Esophagus squamous epithelium (tissue), 5 donors: ENCODE measurements at regions not wholly inside any gene's neighbourhood (a gene's known extent, or its start where the extent isn't known, plus 50 kb on each side); places are given as distances from the start of the nearest gene placed in this dataset.

Experiments
- DNase-seq: peaks from one replicate; lab custom pipeline; 2025; lab: John Stamatoyannopoulos, UW
- H3K27ac ChIP-seq, 4 donors: fragments of 200-600 bp; sonication (generic); one replicate each; pipeline ENCODE4 v1.5.1; 2016 to 2019; ENCODE audit warnings: mild to moderate bottlenecking in 1 of 4
- H3K27me3 ChIP-seq, 4 donors: fragments of 200-600 bp; sonication (generic); 1 replicate in 3 of 4; 2 replicates in 1 of 4; pipeline versions ENCODE4 v1.5.1 to v1.6.0; 2017 to 2021; ENCODE audit warnings: antibody characterized with exemption in 1 of 4
- H3K36me3 ChIP-seq, 3 donors: fragments of 200-600 bp; sonication (generic); one replicate each; pipeline ENCODE4 v1.5.1; 2016 to 2019
- H3K4me1 ChIP-seq, 3 donors: fragments of 200-600 bp; sonication (generic); one replicate each; pipeline ENCODE4 v1.5.1; 2017 to 2019
- H3K4me3 ChIP-seq, 4 donors: fragments of 200-600 bp; sonication (generic); 1 replicate in 3 of 4; 2 replicates in 1 of 4; pipeline ENCODE4 v1.5.1; 2016 to 2019; ENCODE audit warnings: mild to moderate bottlenecking in 2 of 4, moderate library complexity in 1 of 4
- H3K9me3 ChIP-seq, 3 donors: fragments of 200-600 bp; sonication (generic); one replicate each; pipeline ENCODE4 v1.5.1; 2016 to 2019
- CTCF ChIP-seq, 6 experiments: fragments of 450-650 bp in 4 of 6; fragments of 200-600 bp in 2 of 6; sonication (generic) in 2 of 6; IDR thresholded peaks; one replicate each; pipeline ENCODE4 v1.5.1; 2016 to 2019; ENCODE audit warnings: antibody characterized with exemption in 6 of 6, mild to moderate bottlenecking in 4 of 6, moderate library complexity in 4 of 6
- POLR2A ChIP-seq, 4 donors: fragments of 450-650 bp; IDR thresholded peaks; one replicate each; pipeline ENCODE4 v1.6.1; 2017; ENCODE audit warnings: antibody characterized with exemption in 4 of 4, mild to moderate bottlenecking in 4 of 4, moderate library complexity in 3 of 4
- WGBS, 2 donors: methylation state at CpG; one replicate each; pipeline ENCODE4 v1.1.5; 2018; 5-methylcytosine and 5-hydroxymethylcytosine counted together
- intact Hi-C: fragments of 100-400 bp; cut with DNase I; formaldehyde crosslinking; loops from one replicate; pipeline ENCODE4 v1.15.0; 2022
- donor health status: DM: yes; HTN: yes; CAD: no.

- WGBS, 2 donors = 74 to 80% methylated on average over 6 of the region's 6 CpGs
- H3K36me3 ChIP-seq = no peaks in the 10 kb centered on the region
- no peak for TF ChIP-seq CTCF (IDR thresholded peaks at IDR 0.05)
- TF ChIP-seq POLR2A (IDR thresholded peaks at IDR 0.05) = no peak
- H3K27me3 ChIP-seq = no peaks in the 10 kb centered on the region
- H3K4me1 ChIP-seq = no peaks in the 10 kb centered on the region
- DNase-seq = no peak
- intact Hi-C loops = no loop called here
- H3K27ac ChIP-seq = no peak overlapping the region
- no peaks in the 10 kb centered on the region for H3K9me3 ChIP-seq
- H3K4me3 ChIP-seq = no peak overlapping the region
These were observed 178.7 kb upstream of the CDH4 start for GRCh38 chr20:61073376-61073775.

- no peak for TF ChIP-seq CTCF (IDR thresholded peaks at IDR 0.05)
- no peak for TF ChIP-seq POLR2A (IDR thresholded peaks at IDR 0.05)
- 73 to 90% methylated on average over 3 of the region's 3 CpGs for WGBS, 2 donors
- no peaks in the 10 kb centered on the region for H3K9me3 ChIP-seq
These were observed 169.3 kb upstream of the CDH4 start for GRCh38 chr20:61082720-61083119.

GRCh38 chr20:61083431-61083830 lies 168.6 kb upstream of the CDH4 start:
- no peak overlapping the region for H3K4me3 ChIP-seq
- no peak for DNase-seq
- no peaks in the 10 kb centered on the region for H3K4me1 ChIP-seq
- H3K36me3 ChIP-seq = no peaks in the 10 kb centered on the region
- intact Hi-C loops = no loop called here
- H3K27me3 ChIP-seq = no peaks in the 10 kb centered on the region
- TF ChIP-seq CTCF (IDR thresholded peaks at IDR 0.05) (no peak), POLR2A (IDR thresholded peaks at IDR 0.05) (no peak)
- H3K27ac ChIP-seq = no peak overlapping the region
- 73 to 79% methylated on average over 3 of the region's 3 CpGs for WGBS, 2 donors
- H3K9me3 ChIP-seq = no peaks in the 10 kb centered on the region

More at GRCh38 chr20:61082720-61083119, 169.3 kb upstream of the CDH4 start:
- intact Hi-C loops = no loop called here
- no peak for DNase-seq
- no peak overlapping the region for H3K4me3 ChIP-seq
- no peaks in the 10 kb centered on the region for H3K27me3 ChIP-seq
- H3K4me1 ChIP-seq = no peaks in the 10 kb centered on the region
- H3K27ac ChIP-seq = no peak overlapping the region
- H3K36me3 ChIP-seq = no peaks in the 10 kb centered on the region

- no peaks in the 10 kb centered on the region for H3K9me3 ChIP-seq
- no peak for TF ChIP-seq POLR2A (IDR thresholded peaks at IDR 0.05)
- no peak for TF ChIP-seq CTCF (IDR thresholded peaks at IDR 0.05)
- H3K4me3 ChIP-seq = no peak overlapping the region
- DNase-seq = no peak
- H3K4me1 ChIP-seq = no peaks in the 10 kb centered on the region
- 78 to 100% methylated on average over 1 of the region's 1 CpG for WGBS, 2 donors
- no peaks in the 10 kb centered on the region for H3K36me3 ChIP-seq
- no peaks in the 10 kb centered on the region for H3K27me3 ChIP-seq
- intact Hi-C loops = no loop called here
- H3K27ac ChIP-seq = no peak overlapping the region
These were observed 166.0 kb upstream of the CDH4 start for GRCh38 chr20:61086031-61086430.

- TF ChIP-seq CTCF (IDR thresholded peaks at IDR 0.05) = no peak
- no peak for TF ChIP-seq POLR2A (IDR thresholded peaks at IDR 0.05)
- Histone ChIP-seq H3K4me3 (no peak overlapping the region), H3K27ac (no peak overlapping the region), H3K27me3 (no peaks in the 10 kb centered on the region), H3K36me3 (no peaks in the 10 kb centered on the region), H3K4me1 (no peaks in the 10 kb centered on the region), H3K9me3 (peaks cover 0 to 5% (median 0%) of the 10 kb centered on the region in 3 donors)
- no peak for DNase-seq
- WGBS, 2 donors = 53 to 54% methylated on average over 4 to 7 of the region's 7 CpGs
- intact Hi-C loops = no loop called here
These were observed 161.5 kb upstream of the CDH4 start for GRCh38 chr20:61090541-61090940.
